Stomach (tissue), 4 donors: ENCODE measurements at regions not wholly inside any gene's neighbourhood (a gene's known extent, or its start where the extent isn't known, plus 50 kb on each side); places are given as distances from the start of the nearest gene placed in this dataset.
A peak's percentile ranks its signal among the peaks of the same experiment; 100 is the strongest.

Experiments used
- EP300 ChIP-seq: sonication (generic); formaldehyde crosslinking; IDR thresholded peaks from one replicate; pipeline ENCODE4 v1.6.1; 2017; ENCODE audit warnings: antibody characterized with exemption
- POLR2A ChIP-seq, 4 donors: fragments of 450-650 bp; IDR thresholded peaks; one replicate each; pipeline ENCODE4 v1.6.1; 2016; ENCODE audit warnings: antibody characterized with exemption in 4 of 4, control low read depth in 2 of 4, mild to moderate bottlenecking in 1 of 4, moderate library complexity in 1 of 4
- POLR2AphosphoS5 ChIP-seq, 3 donors: sonication (generic); formaldehyde crosslinking; IDR thresholded peaks; one replicate each; pipeline ENCODE4 v1.6.1; 2016; ENCODE audit warnings: antibody characterized with exemption in 3 of 3
- TF ChIP-seq, protein P1 (sequence below), 7 experiments: fragments of 450-650 bp in 4 of 7; fragments of 200-600 bp in 3 of 7; sonication (generic) in 3 of 7; IDR thresholded peaks; one replicate each; pipeline ENCODE4 v1.5.1; 2016 to 2019; ENCODE audit warnings: antibody characterized with exemption in 7 of 7, control low read depth in 2 of 7, mild to moderate bottlenecking in 1 of 7

DNA sequence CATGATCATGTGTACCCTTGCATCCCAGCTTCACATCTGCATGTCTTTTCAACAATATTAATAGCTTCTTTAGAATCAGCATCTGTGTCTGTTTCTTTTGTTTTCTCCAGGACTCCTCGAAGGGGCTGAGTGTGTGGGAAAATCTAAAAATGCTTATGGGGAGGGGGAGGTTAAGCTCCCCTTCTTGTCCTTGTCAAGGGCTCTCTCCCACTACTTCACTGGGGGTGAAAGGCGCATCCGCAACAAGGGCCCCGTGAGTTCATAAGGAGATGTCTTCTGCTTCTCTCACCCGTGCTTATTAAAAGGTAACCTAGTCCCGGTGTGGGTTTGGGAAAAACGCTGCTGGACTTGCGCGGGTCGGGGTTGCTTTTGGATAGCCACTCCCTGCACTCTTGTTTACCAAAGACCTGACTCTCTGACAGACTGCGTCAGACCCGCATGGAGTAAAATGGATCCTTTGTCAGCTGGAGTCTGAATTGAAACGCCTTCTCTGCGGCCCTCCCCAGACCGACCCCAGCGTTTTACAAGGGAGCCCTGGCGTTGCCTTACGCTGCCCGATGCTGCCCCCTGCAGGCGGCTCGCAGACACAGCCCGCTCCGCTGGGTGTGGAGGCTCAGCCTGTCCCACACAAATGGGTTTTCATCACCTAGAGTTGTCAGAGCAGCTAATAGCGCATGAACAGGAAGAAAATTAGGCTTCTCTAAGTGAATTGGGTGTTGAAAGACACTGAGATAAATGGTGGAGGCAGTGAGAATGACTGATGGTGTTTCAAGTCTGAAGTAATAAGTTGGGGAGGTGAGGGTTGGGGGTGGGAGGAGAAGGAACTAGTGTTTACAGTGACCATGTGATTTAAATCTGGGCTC is 53.8 kb downstream of the IER5 start:
- TF ChIP-seq, protein P1, sequence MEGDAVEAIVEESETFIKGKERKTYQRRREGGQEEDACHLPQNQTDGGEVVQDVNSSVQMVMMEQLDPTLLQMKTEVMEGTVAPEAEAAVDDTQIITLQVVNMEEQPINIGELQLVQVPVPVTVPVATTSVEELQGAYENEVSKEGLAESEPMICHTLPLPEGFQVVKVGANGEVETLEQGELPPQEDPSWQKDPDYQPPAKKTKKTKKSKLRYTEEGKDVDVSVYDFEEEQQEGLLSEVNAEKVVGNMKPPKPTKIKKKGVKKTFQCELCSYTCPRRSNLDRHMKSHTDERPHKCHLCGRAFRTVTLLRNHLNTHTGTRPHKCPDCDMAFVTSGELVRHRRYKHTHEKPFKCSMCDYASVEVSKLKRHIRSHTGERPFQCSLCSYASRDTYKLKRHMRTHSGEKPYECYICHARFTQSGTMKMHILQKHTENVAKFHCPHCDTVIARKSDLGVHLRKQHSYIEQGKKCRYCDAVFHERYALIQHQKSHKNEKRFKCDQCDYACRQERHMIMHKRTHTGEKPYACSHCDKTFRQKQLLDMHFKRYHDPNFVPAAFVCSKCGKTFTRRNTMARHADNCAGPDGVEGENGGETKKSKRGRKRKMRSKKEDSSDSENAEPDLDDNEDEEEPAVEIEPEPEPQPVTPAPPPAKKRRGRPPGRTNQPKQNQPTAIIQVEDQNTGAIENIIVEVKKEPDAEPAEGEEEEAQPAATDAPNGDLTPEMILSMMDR (IDR thresholded peaks at IDR 0.05), result peak in 6 of 7 experiments; percentile 48 to 97 (median 93)
- TF ChIP-seq POLR2A (IDR thresholded peaks at IDR 0.05) (no peak), EP300 (no peak), POLR2AphosphoS5 (IDR thresholded peaks at IDR 0.05) (peak in 2 of 3 donors; percentile 15 to 76)
